HG03159 (cell line): ENCODE measurements at regions not wholly inside any gene's neighbourhood (a gene's known extent, or its start where the extent isn't known, plus 50 kb on each side); places are given as distances from the start of the nearest gene placed in this dataset.
"Not testable (repeated sequence)": the region's sequence is repeated elsewhere in the genome, so short reads cannot be mapped to it uniquely, and the experiment has no call there.

Experiments
- ATAC-seq: cut with Tn5 transposase; IDR thresholded peaks from one replicate; pipeline ENCODE4 v1.9.1; 2021; ENCODE audit warnings: mild to moderate bottlenecking, moderate library complexity; ENCODE audit not compliant: unreplicated experiment

DNA sequence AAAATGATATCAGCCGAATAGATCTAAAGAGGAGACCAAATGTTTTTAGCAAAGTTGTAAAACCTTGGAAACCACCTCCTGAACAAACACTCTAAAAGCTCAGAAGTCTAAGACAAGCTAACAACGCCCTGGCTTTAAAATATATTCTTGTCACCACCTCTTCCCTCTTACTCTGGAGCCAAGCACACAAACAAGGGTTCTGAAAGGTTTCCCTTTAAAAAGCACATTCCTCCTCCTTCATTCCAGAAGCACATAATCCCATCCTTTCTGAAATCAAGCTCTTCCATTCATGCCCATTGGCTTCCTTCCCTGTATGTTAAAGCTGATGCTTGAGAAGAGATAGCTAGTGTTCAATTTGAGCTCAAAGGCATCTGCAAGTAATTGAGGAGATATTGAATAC is 382.0 kb downstream of the LNPK start:
- ATAC-seq, result no peak

DNA sequence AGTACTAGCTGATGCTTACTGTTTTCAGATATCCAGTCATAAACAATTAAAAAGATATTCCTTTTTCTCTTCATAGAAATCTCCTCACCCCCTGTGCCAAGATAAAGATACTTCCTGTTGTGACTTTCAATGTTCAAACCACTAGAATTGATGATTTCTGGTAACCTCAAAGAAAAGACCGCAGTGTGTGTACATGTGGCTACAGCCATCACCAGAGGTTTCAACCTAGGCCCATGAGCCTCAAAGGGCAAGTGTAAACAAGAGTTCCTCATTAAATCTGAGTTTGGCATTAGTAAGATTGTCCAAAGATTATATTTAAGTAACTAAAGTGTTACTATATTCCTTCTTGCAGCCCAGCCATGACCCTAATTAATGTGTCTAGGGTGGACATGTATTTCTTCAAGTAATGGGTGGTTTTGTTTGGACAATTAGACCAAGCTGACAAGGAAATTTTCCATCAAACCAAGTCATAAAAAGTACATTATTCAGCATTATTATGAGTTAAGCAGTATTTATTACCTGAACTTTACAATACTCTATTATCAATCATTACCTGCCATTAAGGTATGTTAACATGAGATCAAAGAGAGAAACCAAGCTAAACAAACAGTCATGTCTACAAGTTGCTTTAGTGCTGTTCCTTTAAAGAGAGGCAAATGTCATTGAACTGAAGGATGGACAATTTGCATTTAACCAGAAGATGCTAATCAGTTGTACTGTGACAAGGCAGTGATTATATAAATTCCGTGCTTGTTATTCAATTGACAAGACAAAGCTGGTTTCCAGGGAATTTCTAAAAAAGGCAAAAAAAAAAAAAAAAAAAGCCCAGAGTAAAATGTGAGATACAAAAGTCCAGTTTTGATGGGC is 382.7 kb downstream of the LNPK start:
- ATAC-seq, result no peak

- no peak for ATAC-seq
Measured at GRCh38 chr2:175612280-175612679, 389.8 kb downstream of the LNPK start.

- no peak for ATAC-seq
Measured at GRCh38 chr2:175606010-175606841, 395.8 kb downstream of the LNPK start.

DNA sequence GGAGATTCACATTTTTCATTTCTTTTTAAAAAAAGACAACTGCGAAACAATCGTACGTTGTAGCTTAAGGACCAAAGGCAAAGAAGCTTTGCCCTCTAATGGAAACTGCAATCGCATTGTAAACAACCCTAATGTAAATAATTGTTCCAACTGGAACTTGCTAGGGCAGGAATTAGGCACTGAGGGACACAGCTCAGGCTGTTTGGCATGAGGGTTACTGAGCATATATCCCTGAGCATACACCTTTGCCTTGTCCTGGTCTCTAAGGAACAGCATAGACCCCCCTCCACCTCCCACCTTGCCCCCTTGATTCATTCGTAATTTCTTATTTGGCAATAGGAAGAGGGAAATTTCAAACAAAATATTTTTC is 396.4 kb downstream of the LNPK start:
- no peak for ATAC-seq

GRCh38 chr2:175601969-175602368 is 400.1 kb downstream of the LNPK start:
- ATAC-seq, result no peak

DNA sequence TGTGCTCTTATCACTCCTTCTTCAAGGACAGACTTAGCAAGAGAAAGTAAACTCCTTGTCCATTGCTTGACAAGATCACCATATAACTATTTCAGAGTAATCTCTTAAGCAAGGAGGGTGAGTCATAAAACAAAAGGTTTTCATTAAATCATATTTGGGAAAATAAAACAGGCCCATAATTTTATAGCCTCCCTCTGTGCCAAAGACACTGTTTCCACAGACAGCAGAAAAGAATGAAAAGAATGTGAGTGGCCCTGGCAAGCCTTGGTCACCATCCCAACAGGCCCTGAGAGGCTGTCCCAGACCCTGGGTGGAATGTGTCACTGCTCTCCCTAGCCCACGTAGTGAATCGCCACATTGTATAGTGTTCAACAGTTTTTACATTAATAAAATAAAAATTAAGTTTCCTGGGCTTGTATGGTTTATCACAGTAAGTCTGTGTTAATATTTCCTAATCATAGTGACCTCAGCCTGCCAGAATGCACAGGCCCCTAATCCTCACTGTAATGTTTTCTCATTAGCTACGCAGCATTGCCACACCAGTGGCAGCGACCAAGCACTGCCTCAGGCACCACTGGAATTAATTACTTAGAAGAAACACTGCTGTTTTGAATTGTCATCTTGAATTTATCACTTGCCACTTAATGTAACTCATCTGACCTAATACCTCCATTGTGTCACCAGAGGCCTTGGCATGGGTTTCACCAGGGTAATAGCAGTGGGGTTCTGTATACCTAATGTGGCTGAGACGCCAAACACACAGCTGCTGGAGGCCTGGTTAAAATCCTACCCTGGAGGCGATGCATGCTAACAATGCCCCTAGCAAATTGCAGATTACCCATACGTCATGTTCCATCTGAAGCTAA is 401.9 kb downstream of the LNPK start:
- ATAC-seq, result no peak

DNA sequence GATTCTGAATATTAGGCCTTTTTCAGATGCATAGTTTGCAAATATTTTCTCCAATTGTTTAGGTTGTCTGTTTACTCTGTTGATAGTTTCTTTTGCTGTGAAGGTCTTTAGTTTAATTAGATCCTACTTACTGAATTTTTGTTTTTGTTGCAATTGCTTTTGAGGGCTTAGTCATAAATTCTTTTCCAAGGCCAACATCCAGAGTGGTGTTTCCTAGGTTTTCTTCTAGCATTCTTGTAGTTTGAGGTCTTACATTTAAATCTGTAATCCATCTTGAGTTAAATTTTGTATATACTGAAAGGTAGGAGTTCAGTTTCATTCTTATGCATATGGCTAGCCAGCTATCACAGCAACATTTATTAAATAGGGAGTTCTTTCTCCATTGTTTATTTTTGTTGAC is 404.8 kb downstream of the LNPK start:
- no peak for ATAC-seq

DNA sequence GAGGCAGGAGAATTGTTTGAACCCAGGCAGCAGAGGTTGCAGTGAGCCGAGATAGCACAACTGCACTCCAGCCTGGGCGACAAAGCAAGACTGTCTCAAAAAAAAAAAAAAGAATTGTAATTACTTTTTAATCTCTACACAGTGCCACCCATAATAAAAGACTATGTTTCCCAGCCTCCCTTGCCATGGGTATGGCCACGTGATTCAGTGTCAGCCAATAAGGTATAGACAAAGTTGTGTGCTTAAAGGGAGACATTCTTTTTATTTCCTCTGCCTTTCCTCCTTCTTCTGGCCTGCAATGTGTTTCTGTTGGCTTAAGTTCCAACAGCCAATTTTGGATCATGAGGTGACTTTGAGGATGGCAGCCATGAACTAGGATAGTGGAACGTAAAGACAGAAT is 406.9 kb downstream of the LNPK start:
- no peak for ATAC-seq

DNA sequence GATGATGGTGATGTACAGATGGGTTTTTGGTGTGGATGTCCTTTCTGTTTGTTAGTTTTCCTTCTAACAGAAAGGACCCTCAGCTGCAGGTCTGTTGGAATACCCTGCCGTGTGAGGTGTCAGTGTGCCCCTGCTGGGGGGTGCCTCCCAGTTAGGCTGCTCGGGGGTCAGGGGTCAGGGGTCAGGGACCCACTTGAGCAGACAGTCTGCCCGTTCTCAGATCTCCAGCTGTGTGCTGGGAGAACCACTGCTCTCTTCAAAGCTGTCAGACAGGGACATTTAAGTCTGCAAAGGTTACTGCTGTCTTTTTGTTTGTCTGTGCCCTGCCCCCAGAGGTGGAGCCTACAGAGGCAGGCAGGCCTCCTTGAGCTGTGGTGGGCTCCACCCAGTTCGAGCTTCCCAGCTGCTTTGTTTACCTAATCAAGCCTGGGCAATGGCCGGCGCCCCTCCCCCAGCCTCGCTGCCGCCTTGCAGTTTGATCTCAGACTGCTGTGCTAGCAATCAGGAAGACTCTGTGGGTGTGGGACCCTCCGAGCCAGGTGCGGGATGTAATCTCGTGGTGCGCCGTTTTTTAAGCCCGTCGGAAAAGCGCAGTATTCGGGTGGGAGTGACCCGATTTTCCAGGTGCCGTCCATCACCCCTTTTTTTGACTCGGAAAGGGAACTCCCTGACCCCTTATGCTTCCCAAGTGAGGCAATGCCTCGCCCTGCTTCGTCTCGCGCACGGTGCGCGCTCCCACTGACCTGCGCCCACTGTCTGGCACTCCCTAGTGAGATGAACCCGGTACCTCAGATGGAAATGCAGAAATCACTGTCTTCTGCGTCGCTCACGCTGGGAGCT is 408.2 kb downstream of the LNPK start:
- ATAC-seq, result not testable (repeated sequence)

GRCh38 chr2:175588213-175588612 is 406.7 kb upstream of the ATP5MC3 start:
- ATAC-seq, result not testable (repeated sequence)

- ATAC-seq, result no peak
Measured at GRCh38 chr2:175585496-175585895, 404.0 kb upstream of the ATP5MC3 start.

- ATAC-seq, result no peak
Measured at GRCh38 chr2:175580652-175581051, 399.1 kb upstream of the ATP5MC3 start.

DNA sequence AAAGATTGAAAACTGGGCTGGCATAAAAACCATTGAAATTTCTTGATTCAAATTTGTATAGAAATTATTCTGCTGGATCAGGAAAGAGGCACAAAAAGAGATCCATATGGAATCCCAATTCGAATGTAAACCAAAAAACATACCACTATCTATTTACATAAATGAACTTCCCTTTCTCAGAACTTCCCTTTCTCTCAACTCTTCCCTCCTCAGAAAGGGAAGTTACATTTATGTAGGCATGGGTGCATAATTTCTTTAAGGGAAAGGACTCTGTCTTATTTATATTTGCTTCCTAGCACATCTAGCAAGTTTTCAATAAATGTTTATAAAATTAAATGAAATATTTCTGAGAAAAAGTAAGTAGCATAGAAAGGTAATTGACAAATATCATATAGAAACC is 398.1 kb upstream of the ATP5MC3 start:
- ATAC-seq, result no peak

- no peak for ATAC-seq
Measured at GRCh38 chr2:175577368-175577970, 396.0 kb upstream of the ATP5MC3 start.

GRCh38 chr2:175576875-175577274 is 395.4 kb upstream of the ATP5MC3 start:
- ATAC-seq, result no peak

DNA sequence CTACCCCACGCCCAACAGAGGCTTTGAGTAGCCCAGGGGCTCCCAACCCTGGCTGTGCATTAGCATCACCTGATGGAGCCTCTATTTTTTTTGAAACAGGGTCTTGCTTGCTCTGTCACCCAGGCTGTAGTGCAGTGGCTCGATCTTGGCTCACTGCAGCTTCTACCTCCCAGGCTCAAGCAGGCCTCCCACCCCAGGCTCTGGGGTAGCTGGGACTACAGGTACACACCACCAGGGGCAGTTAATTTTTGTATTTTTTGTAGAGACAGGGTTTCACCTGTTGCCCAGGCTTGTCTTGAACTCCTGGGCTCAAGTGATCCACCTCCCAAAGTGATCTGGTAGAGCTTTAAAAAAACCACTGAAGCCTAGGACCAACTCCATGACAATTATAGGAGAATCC is 394.8 kb upstream of the ATP5MC3 start:
- ATAC-seq, result no peak

DNA sequence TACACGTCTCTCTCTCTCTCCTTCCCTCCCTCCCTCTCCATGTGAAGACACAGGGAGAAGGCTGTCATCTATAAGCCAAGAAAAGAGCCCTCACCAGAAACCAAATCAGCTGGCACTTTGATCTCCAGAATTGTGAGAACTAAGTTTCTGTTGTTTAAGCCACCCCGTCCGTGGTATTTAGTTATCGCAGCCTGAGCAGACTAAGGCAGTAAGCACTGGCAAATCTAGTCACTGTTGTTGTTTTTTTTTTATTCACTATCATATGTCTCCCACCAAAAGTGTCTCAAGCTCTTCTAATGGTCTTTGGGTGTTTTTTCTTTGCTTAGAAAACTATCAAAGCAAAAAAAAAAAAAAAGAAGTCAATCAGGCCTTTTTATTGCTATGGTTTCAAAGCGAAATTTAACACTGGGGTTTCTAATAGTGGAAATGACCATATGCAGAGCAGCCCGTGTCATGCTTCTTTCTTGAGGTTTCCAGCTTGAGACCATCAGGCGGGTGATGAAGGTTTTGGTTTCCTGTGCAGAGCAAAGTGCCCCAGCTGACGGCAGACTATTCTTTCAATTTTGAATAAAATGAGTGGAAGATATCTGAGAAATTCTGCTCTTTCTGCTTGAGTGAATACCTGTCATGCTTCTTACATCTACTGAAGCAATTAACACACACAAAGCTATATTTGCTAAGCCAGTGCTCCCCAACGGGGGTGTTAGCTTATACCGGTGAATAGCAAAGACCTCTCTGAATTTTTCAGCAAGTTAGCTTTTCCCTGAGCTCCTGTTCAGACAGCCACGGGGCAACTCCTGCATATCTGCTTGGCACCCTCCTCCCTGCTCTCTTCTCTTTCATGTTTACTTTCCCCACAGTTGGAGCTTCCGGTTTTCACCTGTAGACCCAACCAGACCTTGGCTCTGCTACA is 394.1 kb upstream of the ATP5MC3 start:
- peak; percentile 96 for ATAC-seq

- ATAC-seq, result no peak
Measured at GRCh38 chr2:175574069-175574468, 392.6 kb upstream of the ATP5MC3 start.
